ENCODE measurements at regions not wholly inside any gene's neighbourhood (a gene's known extent, or its start where the extent isn't known, plus 50 kb on each side); places are given as distances from the start of the nearest gene placed in this dataset.

DNA sequence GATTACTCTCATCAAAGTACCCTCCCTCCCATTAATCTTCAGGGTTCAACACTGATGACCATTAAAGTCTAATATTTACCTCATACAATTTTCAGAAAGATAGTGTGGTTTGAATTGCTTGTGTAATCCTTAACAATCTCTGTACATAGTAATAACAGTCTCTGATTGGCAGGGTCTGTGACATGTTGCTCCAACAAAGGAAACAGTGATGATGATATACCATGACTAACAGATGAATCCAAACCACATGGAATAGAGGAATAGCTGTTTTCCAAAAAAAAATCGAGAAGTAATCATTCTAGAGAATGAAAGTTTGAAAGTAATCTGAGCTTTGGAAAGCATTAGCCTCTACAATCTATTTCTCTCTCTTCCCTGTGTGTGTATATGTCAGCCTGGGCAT is 610.1 kb upstream of the NEGR1 start:
- no peak for DNase-seq

DNA sequence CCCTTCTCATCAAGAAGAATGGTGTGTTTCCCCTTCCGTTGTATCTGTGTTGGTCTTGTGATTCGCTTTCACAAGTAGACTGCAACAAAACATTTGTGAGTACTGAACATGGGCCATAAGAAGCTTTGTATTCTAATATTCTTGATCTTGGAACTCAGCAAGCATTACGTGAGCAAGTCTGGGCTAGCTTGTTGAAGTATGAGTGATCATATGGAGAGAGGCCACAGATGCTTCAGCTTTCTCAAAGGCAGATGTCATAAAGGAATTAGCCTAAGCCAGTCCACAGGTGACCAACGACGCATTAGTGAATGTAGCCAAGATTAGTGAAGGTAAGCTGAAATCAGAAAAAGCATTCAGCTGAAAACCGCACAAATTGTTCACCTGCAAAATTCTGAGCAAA is 609.6 kb upstream of the NEGR1 start:
- DNase-seq = no peak

DNA sequence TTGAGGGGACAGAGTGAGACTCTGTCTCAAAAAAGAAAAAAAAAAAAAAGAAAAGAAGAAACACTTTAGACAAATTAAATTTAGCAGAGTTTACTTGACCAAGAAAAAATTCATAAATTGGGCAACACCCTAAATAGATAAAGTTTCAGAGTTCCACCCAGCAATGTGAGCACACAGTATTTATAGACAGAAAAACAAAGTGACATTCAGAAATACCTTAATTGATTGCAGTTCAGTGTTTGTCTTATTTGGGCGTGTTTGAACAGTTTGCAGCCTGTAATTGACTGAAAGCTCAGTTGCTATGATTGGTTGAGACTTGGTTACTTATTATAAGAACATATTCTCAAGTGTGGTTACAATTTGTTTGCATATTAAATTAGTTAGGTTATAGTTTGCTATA is 603.5 kb upstream of the NEGR1 start:
- no peak for DNase-seq

DNA sequence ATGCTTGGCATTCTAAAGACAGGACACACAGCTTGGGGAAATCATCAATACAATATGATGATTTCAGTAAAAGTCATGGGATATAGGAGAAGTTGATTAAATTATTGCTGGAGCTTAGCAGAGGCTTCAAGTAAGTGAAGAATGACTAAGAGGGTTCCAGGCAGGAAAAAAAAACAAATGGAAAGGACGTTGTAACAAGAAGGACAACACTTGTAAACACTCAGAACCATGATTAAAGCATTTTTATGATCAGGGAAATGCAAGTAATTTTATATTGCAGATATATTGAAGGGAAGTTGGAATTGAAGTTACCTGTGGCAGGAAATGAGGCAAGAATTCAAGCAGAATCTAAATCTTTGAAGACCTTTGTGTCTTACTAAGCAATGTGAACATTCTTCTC is 602.7 kb upstream of the NEGR1 start:
- no peak for DNase-seq

DNA sequence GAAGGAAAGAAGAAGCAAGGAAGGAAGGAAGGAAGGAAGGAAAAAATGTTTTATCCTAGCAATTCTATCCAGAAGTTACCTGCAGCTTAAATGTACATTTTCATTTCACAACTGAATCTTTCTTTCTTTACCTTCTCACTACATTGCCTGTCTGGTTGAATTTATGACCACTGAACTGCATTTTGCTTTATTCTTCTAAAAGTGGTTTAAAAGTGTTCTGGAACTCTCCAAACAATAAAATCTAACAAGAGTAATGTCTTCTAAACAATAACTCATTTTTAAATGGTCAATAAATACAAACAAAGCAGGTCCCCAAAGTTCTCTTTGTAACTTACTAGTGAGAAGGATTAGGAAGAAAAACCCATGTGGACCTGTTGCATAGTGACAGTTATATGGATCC is 587.5 kb upstream of the NEGR1 start:
- DNase-seq = no peak

DNA sequence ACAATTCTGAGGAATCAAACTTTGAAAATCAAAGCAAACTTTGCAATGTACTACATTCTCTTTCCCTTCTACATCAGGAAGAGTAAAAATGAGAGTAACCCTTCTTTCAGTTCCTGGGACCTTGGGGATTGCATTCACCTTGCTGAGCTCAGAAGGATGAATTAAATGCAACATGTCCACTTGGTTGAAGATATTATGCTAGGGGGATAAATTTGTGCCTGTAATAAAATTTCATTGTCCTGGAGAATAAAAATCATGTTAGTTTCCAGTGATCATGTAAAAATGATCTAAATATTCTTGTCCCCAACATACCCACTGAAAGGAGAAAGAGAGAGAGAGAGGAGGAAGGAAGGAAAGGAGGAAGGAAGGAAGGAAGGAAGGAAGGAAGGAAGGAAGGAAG is 587.1 kb upstream of the NEGR1 start:
- no peak for DNase-seq

DNA sequence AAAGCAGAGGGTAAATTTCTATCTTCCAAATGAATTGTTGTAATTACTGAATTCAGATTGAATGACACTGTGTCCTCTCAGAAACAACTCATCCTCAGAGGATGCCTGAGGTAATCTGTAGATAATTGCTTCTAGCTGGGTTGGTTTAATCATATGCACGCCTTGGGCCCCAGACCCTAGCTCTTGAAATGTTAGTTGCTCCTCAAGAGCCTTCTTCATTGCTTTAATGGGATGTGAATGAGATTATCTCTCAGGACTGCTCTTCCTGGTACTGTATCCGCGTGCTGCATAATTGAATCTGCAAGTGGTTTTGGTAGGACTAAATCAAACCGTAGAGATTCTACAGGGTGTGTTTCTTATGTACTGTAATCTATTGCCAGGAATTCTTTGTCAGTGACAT is 569.3 kb upstream of the NEGR1 start:
- no peak for DNase-seq

DNA sequence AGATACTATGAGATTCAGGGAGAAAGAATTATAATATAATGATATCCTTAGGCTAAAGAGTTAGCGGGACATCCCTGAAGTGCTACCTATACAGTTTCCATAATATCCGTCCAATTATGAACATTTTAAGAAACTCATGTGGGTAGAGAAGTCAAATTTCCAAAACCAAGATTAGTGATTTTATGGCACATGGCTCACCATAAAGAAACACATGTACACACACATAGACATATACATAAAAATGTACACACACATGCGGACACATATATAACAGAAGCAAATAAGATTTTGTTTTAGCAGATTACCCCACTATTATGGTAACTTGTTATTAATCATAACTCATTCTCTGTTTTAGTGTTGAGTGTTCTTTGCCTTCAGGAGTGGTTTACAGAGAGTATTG is 566.7 kb upstream of the NEGR1 start:
- no peak for DNase-seq

DNA sequence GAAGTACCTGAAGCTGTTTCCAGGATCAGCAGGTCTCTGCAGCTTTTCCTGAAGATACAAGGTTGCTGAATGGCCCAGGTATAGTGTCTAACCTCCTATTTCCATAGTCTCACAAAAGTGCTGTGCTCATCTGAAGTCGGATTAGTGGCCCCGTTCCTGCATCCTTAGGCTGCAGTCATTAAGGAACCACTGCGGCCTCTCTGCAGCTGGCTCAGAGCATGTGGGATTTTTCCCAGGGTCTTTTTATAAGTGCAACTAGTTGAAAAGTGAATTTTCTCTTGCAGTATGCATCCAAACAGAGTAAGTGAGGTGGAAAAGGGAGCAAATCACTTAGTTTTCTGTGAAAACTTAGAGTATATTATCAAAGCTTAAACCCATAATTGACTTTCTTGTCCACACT is 565.3 kb upstream of the NEGR1 start:
- no peak for DNase-seq

DNA sequence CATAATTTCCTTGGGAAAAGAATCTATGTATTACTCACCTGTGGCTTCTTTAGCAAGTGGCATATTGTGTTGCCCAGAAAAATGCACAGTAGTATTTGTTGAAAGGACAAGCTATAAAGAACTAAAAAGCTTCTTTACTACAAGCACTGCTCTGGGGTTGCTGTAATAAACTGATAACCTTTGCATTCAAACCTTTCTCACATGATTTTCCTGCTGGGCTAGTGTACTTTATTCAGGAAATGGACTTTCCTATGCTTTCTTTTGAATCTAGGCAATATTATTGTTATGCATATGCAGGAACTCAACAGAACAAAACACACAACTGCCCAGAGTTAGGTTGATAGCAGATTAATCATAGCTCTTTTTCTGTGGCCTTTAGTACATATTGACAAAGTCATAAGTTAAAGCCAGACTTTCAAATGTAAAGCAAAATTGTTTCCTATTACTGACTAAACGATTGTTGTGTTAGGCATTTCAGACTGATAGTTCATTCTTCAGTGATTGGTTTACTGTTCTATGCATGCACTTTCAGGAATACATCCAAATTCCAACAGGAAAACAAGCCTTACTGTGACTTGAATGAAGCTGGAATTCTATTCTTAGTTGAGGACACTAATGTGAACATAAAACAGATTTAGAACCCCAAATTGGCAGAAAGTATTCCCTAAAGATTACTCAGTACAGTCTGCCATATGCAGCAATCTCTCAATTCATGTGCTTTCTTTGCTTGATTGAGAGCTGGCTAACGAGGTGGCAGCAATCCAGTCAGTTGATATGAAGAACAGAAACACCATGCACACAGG is 564.3 kb upstream of the NEGR1 start:
- DNase-seq = no peak

DNA sequence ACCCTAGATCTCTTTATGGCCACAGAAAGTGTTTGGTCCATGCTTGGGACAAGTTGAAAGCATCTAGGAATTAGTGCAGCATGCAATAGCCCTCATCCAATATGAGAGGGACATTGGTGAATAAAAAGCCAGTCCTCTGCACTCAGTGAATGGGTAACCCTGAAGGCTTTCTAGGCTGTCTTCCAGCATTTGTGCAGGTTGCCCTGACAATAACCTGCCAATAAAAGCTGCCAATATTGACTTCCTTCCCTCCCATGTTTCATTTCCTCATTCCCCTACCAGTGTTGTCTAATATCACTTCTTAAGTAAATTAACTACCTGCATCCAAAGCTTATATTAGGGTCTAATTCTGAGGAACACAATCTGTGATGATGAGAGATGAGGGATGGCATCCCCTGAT is 563.6 kb upstream of the NEGR1 start:
- no peak for DNase-seq

DNA sequence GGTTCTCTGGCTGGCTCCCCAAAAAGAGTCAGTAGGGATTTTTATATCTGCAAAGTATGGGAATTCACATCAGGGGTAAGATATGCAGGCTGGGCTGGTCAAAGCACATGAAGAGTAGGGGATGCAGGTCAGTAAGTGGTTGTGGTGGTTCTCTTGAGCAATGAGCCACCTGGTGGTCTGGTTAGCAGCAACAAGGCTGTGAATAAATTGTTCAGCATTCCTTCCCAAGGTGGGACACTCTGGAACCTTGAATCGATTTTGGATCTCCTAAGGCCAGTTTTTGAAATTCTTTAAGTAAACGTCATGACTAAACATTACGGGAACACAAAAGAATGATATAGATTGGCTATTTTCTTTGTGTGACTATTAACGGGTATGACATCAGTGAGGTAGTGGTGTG is 563.0 kb upstream of the NEGR1 start:
- DNase-seq = no peak

DNA sequence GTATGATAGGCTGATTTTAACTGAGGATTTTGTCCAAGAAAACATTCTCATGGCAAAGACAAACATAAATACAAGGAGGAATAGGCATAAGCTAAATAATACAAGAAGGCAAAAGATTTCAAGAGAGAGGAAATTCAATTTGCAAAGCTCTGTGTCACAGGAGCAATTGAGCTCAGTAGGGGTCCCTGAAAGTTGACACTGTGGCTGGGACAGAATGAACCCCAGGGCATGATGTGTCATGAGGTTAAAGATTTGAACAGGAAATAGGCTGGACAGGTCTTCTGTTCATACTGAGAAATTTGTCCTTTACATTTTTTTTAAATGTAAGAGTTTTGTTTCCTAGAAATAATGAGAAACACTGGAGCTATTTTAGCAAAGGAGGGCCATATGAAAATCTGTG is 555.4 kb upstream of the NEGR1 start:
- DNase-seq = no peak

DNA sequence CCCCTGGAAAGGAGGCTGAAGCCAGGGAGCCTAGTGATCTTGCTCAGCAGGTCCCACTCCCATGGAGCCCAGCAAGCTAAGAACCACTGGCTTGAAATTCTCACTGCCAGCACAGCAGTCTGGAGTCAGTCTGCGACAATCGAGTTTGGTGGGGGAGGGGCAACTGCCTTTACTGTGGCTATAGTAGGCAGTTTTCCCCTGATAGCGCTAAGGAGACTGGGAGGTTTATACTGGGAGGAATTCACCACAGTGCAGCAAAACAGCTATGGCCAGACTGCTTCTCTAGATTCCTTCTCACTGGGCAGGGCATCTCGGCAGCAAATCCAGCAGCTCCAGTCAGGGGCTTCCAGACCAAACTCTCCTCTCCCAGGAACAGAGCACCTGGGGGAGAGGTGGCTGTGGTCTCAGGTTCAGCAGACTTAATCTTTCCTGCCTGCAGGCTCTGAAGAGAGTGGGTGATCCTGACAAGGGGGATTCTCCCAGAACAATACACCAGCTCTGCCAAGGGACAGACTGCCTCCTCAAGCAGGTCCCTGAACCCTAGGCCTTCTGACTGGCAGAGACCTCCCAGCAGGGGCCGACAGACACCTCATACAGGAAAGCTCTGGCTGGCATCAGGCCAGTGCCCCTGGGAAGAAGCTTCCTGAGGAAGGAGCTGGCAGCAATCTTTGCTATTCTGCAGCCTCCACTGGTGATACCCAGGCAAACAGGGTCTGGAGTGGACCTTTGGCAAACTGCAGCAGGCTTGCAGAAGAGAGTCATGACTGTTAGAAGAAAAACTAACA is 548.5 kb upstream of the NEGR1 start:
- DNase-seq = no peak

DNA sequence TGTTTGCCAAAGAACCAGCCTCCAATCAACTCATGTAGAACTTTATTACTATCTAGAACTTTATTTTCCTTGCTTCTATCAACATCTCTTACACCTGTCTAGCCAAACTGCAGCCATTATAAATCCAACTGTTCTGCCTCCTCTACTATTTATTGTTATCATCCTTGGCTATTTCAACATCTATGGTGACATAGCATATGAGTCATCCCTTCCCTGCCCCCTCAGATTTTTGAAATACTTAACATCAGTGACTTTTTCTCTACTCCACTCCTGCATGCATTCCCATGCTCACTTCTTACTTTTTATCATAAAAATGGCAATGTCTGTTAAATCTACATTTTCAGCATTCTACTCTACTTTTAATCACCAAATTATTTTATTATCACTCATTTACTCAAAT is 544.9 kb upstream of the NEGR1 start:
- no peak for DNase-seq

DNA sequence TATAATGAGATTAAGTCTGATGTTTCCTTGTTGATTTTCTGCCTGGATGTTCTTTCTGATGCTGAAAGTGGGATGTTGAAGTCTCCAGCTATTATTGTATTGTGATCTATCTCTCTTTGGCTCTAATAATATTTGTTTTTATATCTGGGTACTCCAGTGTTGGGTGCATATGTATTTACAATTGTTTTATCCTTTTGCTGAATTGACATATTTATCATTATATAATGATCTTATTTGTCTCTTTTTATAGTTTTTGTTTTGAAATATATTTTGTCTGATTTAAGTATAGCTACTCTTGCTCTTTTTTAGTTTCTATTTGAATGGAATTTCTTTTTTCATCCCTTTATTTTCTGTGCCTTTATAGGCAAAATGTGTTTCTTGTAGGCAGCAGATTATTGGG is 522.2 kb upstream of the NEGR1 start:
- DNase-seq = no peak

DNA sequence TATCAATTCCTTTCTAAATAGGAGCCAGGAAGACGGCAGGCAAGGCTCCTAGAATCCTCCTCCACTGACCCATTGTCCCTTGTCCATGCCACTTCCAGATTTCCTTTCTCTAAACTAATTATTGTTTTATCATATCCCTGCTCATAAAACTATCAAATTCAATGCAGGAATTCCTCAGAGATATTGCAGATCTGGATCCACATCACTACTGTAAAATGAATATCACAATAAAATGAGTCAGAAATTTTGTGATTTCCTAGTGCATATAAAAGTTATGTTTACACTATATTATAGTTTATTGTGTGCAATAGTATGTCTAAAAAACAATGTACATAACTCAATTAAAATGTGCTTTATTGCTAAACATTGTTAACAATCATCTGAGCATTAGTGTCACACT is 498.7 kb upstream of the NEGR1 start:
- no peak for DNase-seq

DNA sequence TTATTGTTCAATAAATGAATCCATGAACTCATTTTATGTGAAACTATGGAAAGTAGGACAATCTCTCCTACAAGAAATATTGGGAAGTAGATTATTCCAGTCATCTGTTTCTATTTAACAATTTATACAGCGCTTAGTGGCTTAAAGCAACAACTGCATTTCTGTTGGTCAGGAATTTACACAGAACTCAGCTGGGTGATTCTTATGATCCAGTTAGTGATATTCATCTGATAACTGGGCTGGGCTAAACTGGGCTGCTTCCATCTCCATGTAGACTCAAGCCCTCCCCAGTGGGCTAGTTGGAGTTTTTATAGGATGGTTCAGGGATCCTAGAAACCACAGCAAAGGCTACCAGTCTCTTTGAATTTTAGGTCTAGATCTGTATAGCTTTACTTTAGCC is 497.9 kb upstream of the NEGR1 start:
- no peak for DNase-seq

DNA sequence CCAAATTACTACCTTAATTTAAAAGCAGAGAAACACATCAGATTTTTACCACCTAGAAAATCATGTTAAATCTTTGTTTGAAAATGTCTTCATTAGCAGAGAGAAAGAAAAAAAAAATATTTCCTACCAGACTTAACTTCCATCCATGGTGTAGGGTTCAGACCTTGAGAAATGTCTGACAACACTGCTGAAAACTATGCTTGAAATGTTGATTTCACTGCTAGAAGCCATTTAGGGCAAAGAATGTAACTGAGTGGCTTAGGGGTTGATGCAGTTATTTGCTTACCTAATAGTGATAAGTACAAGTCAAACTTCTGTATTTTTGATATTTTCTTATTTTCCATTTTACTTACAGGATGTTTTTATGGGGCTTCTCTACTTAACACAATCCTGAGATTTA is 495.6 kb upstream of the NEGR1 start:
- no peak for DNase-seq

DNA sequence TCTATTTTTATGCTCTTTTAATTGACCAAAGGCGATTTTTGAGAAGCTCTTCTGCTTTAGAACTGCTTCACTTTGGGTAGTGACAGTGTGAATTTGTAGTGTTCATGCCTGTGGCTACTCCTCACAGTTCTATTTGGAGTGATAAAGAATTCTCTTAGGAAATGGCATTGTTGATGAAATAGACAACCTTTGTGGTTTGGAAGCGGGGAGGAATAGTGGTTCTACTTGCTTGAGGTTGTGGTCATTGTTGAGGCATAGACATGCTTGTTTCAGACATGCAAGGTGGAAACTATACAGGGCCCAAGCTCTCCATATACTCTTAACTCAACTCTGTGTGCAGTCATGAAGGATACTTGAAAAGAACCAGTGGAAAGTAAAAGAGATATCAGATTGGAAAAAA is 481.1 kb upstream of the NEGR1 start:
- DNase-seq = no peak

DNA sequence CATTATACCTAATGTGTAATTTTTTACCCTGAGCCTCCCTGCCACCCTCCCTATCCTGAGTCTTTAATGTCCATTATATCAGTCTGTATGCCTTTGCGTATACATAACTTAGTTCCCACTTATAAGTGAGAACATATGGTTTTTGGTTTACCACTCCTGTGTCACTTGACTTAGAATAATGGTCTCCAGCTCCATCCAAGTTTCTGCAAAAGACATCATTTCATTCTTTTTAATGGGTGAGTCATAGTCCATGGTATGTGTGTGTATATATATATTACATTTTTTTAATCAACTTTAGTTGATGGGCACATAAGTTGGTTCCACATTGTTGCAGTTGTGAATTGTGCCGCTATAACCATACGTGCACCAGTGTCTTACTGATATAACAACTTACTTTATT is 477.1 kb upstream of the NEGR1 start:
- no peak for DNase-seq

DNA sequence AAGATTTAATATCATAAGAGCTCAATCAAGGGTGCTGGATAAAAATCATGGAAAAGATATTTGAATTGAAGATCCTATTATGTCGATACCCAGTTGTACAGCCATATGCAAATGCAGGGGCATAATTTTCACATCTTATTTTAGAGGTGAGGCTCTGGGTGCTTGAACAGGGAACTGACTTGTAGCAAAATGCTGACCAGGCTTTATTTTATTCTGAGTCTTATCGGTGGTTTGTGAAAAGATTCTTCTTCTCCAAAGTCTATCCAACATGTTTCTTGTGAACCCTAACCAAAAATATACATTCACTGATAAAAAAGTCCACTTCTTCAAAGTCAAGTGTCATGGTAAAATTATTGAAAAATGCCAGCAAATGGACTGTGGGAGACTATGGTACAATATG is 475.5 kb upstream of the NEGR1 start:
- no peak for DNase-seq

DNA sequence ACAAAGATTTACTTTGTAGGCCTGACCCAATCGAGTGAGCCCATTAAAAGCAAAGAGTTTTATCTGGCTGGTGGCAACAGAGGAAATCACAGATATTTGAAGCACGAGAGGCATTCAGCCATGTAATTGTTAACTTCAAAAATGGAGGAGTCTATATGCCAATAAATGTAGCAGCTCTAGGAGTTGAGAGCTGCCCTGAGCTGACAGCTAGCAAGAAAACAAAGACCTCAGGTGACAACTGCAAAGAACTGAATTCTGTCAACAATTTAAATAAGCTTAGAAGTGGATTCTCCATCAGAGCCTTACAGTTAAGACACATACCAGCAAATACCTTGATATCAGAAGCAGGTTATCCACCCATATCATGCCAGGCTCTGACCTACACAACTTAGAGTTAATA is 463.1 kb upstream of the NEGR1 start:
- no peak for DNase-seq

DNA sequence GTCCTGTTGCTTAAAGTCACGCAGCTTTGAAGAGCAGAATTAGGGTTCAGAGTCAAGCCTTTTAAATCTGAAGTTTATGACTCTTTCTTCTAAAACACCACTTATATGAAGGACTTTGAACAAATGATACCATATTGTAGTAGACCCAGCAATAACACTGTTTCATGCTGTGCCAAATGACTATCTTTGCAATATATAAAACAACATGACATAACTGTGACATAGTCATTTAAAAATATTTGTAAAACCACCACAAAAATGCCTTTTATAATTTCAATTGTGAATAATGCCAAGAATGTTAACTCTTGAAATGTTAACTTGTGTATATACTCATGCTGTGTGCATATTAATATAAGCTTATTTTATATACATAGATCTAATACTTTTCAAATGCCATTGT is 452.1 kb upstream of the NEGR1 start:
- DNase-seq = no peak

All from CD4-positive, alpha-beta T cell treated with Interferon alpha-2 for 1 hour (primary cell).